SU-DHL-6 (cell line): ENCODE measurements at regions not wholly inside any gene's neighbourhood (a gene's known extent, or its start where the extent isn't known, plus 50 kb on each side); places are given as distances from the start of the nearest gene placed in this dataset.

ENCODE experiments used
- H2AFZ ChIP-seq: fragments of 200-600 bp; sonication (generic); 2 replicates; pipeline ENCODE4 v1.6.1; 2014; ENCODE audit warnings: low read depth, mild to moderate bottlenecking, moderate library complexity, mixed read lengths, antibody characterized with exemption, low read length; ENCODE audit not compliant: severe bottlenecking
- H3F3A ChIP-seq: fragments of 200-600 bp; shearing (Covaris generic); 2 replicates; pipeline ENCODE4 v1.6.0; 2016; ENCODE audit warnings: antibody characterized with exemption, mild to moderate bottlenecking; ENCODE audit not compliant: insufficient read depth
- H3K27ac ChIP-seq: fragments of 200-600 bp; sonication (generic); 2 replicates; pipeline ENCODE4 v1.5.1; 2016; ENCODE audit warnings: low read depth, mild to moderate bottlenecking, low read length, moderate library complexity, mixed read lengths
- H3K27me3 ChIP-seq: fragments of 200-600 bp; sonication (generic), shearing (Covaris generic); 2 replicates; pipeline ENCODE4 v1.6.0; 2014; ENCODE audit warnings: mild to moderate bottlenecking, low read length
- H3K36me3 ChIP-seq: fragments of 200-600 bp; sonication (generic); 2 replicates; pipeline ENCODE4 v1.6.1; 2014; ENCODE audit warnings: mild to moderate bottlenecking, low read length, mixed read lengths
- H3K4me2 ChIP-seq: fragments of 300-600, 200-600 bp; shearing (Covaris generic), sonication (generic); 2 replicates; pipeline ENCODE4 v1.6.0; 2014; ENCODE audit warnings: low read length, low read depth, mild to moderate bottlenecking; ENCODE audit not compliant: poor library complexity, severe bottlenecking
- H3K4me3 ChIP-seq: fragments of 200-600 bp; sonication (generic); 2 replicates; pipeline ENCODE4 v1.5.1; 2014; ENCODE audit warnings: antibody characterized with exemption, low read length, mild to moderate bottlenecking, mixed read lengths; ENCODE audit not compliant: insufficient read depth, poor library complexity, severe bottlenecking
- H3K79me2 ChIP-seq: fragments of 200-600 bp; sonication (generic); 2 replicates; pipeline ENCODE4 v1.6.1; 2014; ENCODE audit warnings: mild to moderate bottlenecking, low read length, moderate library complexity; ENCODE audit not compliant: insufficient read depth
- H3K9ac ChIP-seq: fragments of 200-600 bp; sonication (generic); 2 replicates; pipeline ENCODE4 v1.7.0; 2014; ENCODE audit warnings: mild to moderate bottlenecking, low read length
- H3K9me2 ChIP-seq: fragments of 200-600 bp; sonication (generic); replicated peaks from 2 replicates; pipeline ENCODE4 v1.6.1; 2014; ENCODE audit warnings: low read length; ENCODE audit not compliant: insufficient read depth
- H3K9me3 ChIP-seq: fragments of 200-600 bp; sonication (generic); 2 replicates; pipeline ENCODE4 v1.6.1; 2014; ENCODE audit warnings: low read length, mixed read lengths; ENCODE audit not compliant: insufficient read depth
- H4K20me1 ChIP-seq: fragments of 200-600 bp; sonication (generic); 2 replicates; pipeline ENCODE4 v1.6.1; 2014; ENCODE audit warnings: low read depth, mild to moderate bottlenecking, antibody characterized with exemption, low read length, moderate library complexity, mixed read lengths
- EZH2phosphoT487 ChIP-seq: fragments of 200-600 bp; sonication (generic), shearing (Covaris generic); conservative IDR thresholded peaks from 2 replicates; pipeline ENCODE4 v1.6.1; 2018; ENCODE audit warnings: mild to moderate bottlenecking, antibody characterized with exemption, low read length, moderate library complexity, mixed read lengths
- TF ChIP-seq, protein P1 (sequence below): fragments of 200-600 bp; sonication (generic); IDR thresholded peaks from one replicate; pipeline ENCODE4 v1.5.1; 2017; ENCODE audit warnings: antibody characterized with exemption, mild to moderate bottlenecking, low read length, moderate library complexity; ENCODE audit not compliant: insufficient read depth, poor library complexity, severe bottlenecking

DNA sequence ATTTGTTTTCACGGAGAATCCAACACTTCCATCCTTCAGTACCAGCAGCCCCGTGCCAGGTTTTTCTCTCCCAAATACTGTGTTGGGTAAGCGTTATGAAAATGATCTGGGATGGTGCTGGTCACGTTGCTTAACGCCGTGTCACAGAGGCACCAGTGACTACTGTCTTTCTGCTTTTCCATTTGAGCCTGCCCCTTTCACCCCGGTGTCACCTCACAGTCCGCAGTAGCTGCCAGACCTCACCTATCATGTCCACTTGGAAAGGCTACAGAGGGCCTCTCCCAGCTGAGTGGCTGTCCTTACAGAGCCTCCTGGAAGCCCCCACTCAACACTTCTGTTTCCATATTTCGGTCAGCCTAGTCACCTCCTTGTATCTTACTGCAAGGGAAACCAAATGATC lies 176.5 kb upstream of the ARID1B start:
- H3K9ac ChIP-seq = no peak overlapping the region
- no peaks in the 10 kb centered on the region for H3K36me3 ChIP-seq
- H3K27me3 ChIP-seq = no peaks in the 10 kb centered on the region
- no peak overlapping the region for H3K4me2 ChIP-seq
- H3K27ac ChIP-seq = no peak overlapping the region
- H3K9me2 ChIP-seq = no peaks in the 10 kb centered on the region
- no peak for TF ChIP-seq EZH2phosphoT487
- TF ChIP-seq, protein P1, sequence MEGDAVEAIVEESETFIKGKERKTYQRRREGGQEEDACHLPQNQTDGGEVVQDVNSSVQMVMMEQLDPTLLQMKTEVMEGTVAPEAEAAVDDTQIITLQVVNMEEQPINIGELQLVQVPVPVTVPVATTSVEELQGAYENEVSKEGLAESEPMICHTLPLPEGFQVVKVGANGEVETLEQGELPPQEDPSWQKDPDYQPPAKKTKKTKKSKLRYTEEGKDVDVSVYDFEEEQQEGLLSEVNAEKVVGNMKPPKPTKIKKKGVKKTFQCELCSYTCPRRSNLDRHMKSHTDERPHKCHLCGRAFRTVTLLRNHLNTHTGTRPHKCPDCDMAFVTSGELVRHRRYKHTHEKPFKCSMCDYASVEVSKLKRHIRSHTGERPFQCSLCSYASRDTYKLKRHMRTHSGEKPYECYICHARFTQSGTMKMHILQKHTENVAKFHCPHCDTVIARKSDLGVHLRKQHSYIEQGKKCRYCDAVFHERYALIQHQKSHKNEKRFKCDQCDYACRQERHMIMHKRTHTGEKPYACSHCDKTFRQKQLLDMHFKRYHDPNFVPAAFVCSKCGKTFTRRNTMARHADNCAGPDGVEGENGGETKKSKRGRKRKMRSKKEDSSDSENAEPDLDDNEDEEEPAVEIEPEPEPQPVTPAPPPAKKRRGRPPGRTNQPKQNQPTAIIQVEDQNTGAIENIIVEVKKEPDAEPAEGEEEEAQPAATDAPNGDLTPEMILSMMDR = no peak
- H3K9me3 ChIP-seq = no peaks in the 10 kb centered on the region
- no peaks in the 10 kb centered on the region for H3F3A ChIP-seq
- H3K4me3 ChIP-seq = no peak overlapping the region
- no peaks in the 10 kb centered on the region for H4K20me1 ChIP-seq
- no peaks in the 10 kb centered on the region for H3K79me2 ChIP-seq
- no peak overlapping the region for H2AFZ ChIP-seq

DNA sequence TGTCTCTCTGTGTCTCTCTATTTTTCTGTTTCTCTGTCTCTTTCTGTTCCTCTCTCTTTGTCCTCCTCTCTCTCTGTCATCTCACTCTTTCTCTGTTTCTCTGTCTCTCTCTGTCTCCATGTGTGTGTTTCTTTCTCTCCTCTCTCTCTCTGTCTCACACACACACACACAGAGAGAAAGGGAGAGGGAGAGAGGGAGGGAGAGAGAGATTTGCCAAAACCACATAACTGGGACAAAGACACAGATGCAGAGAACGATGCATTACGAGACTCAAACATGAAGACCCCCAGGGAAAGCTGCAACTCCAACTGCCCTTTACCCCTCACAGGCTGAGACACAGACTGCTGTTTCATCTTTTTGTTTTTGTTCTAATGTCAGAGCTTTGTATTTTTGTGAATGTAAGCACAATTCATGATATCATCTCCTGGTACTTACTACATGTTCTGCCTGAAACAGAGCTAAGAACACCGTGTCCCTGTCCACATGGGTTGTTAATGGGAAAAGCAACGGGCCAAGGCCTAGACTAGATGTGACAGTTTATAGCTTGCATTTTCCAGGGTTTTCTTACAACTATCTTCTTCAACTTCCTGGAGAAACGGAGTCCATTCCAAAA lies 177.1 kb upstream of the ARID1B start:
- no peak overlapping the region for H3K4me3 ChIP-seq
- H2AFZ ChIP-seq = no peak overlapping the region
- H3K36me3 ChIP-seq = no peaks in the 10 kb centered on the region
- H3K27ac ChIP-seq = no peak overlapping the region
- H3K79me2 ChIP-seq = no peaks in the 10 kb centered on the region
- no peak overlapping the region for H3K9ac ChIP-seq
- H3K27me3 ChIP-seq = no peaks in the 10 kb centered on the region
- no peak overlapping the region for H3K4me2 ChIP-seq
- TF ChIP-seq EZH2phosphoT487 = no peak
- TF ChIP-seq, protein P1 = no peak
- no peaks in the 10 kb centered on the region for H3F3A ChIP-seq
- H3K9me3 ChIP-seq = no peaks in the 10 kb centered on the region
- H4K20me1 ChIP-seq = no peaks in the 10 kb centered on the region
- H3K9me2 ChIP-seq = no peaks in the 10 kb centered on the region

DNA sequence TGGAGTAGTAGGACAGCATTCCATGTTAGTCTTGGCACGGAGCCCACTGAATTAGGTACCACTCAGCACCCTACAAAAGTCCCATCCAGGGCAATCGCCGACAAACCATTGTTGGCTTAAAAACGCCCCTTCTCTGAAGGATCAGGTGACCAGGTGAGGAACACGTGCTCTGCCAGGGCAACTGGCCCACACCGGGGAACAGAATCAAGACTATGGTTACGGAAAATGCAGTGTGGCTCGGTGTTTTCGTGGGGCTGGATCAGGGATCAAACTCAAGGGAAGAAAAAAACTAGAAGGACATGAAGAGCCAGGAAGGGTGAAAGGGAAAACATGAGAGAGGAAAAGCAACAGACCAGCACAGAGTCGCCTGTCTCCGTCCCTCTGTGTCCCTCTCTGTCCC lies 177.8 kb upstream of the ARID1B start:
- Histone ChIP-seq H3K9me2 (no peaks in the 10 kb centered on the region), H3K36me3 (no peaks in the 10 kb centered on the region), H3K27me3 (no peaks in the 10 kb centered on the region), H3K9me3 (no peaks in the 10 kb centered on the region), H3K9ac (no peak overlapping the region), H2AFZ (no peak overlapping the region), H3F3A (no peaks in the 10 kb centered on the region), H3K79me2 (no peaks in the 10 kb centered on the region), H4K20me1 (no peaks in the 10 kb centered on the region), H3K4me2 (no peak overlapping the region), H3K4me3 (no peak overlapping the region), H3K27ac (no peak overlapping the region)
- no peak for TF ChIP-seq EZH2phosphoT487
- TF ChIP-seq, protein P1 = no peak
